Stimulated activated CD8-positive, alpha-beta memory T cell treated with anti-CD3 and anti-CD28 coated beads, Interleukin-12 subunit alpha, Interleukin-12 subunit beta, amount 100 ng/mL, for 24 hours (primary cell): ENCODE measurements at regions not wholly inside any gene's neighbourhood (a gene's known extent, or its start where the extent isn't known, plus 50 kb on each side); places are given as distances from the start of the nearest gene placed in this dataset.

ENCODE experiments used
- DNase-seq: peaks from one replicate; pipeline ENCODE4 v3.0.0-alpha.2; 2020; ENCODE audit errors: extremely low read depth

DNA sequence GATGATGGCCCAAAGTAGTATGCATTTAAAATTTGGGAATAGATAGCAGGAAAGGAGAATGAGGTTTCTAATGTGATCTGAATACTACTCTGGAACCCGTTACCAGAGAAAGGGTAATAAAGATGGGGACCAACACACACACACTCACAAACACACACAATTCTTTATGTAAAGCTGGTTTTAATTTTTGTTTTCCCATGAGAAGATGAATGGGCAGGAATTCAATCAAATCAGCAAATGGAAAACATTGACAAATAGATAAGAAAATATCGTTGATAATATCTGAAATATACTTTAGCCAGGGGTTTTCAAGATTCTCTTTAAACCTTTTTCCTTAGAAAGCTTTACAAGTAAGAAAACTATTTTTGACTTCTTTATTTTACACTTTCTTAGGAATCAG lies 303.0 kb downstream of the PRL start:
- no peak for DNase-seq

DNA sequence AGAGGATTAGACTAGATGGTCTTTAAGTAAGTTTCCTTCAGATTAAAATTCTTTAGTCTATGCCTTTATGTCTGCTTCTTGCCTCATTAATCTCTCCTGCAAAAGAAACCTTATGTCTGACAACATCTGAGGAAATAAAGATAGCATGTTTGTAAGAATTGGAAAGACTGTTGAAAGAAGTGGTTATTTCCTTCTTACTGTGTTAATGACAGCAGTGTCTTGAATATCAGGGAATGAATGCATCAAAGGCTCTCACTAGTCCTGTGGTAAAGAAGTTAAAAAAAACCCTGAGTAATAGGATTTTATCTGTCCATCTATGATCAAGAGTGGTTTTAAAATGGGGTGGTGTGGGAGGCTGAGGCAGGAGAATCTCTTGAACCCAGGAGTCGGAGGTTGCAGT lies 302.0 kb downstream of the PRL start:
- no peak for DNase-seq

DNA sequence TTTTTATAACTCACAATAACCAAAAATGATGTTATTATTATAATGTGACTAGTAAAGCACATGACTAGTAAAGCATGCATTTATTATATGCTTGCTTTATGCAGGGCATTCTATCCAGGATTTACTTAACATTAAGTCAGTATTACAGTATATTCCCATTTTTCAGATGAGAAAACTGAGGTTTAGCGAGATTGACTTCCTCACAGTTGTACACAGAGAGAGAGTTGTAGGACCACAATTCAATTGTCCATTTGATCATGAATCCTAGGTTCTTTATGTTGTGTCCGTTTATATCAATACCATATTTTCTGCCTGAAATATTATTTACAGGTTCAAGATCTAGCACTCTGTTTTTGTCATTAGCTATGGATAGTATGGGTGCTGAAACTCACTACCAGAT lies 301.5 kb downstream of the PRL start:
- no peak for DNase-seq

DNA sequence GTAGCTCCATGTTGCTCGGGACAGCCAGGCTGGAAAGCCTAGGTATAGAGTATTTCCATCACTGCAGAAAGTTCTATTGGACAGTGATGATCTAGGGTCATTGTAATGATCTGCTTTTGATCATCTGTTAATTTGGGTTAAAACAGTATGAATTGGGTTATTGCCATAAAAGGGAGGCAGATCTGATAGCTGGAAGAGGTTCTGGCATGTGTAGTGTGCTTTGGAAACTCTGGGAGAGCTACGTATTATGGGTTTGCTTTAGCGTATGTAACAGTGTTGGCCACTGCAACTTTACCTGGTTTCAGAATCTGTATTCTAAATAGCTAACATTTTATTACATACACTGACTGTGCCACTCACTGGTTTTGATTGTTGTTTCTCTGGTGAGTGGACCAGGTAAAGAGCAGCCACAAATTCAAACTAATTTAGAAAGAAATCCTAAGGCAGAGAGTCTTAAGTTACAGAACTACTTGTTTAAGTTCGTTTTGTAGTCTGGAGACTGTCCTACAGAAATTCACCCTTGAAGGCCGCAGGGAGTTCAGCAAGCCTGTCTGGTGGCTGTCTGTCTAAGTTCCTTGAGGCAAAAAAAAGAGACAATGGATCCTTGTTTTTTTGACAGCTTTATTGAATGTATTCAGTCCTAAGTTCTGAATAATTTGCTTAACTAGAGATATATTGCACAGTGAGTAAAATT lies 300.3 kb downstream of the PRL start:
- no peak for DNase-seq

DNA sequence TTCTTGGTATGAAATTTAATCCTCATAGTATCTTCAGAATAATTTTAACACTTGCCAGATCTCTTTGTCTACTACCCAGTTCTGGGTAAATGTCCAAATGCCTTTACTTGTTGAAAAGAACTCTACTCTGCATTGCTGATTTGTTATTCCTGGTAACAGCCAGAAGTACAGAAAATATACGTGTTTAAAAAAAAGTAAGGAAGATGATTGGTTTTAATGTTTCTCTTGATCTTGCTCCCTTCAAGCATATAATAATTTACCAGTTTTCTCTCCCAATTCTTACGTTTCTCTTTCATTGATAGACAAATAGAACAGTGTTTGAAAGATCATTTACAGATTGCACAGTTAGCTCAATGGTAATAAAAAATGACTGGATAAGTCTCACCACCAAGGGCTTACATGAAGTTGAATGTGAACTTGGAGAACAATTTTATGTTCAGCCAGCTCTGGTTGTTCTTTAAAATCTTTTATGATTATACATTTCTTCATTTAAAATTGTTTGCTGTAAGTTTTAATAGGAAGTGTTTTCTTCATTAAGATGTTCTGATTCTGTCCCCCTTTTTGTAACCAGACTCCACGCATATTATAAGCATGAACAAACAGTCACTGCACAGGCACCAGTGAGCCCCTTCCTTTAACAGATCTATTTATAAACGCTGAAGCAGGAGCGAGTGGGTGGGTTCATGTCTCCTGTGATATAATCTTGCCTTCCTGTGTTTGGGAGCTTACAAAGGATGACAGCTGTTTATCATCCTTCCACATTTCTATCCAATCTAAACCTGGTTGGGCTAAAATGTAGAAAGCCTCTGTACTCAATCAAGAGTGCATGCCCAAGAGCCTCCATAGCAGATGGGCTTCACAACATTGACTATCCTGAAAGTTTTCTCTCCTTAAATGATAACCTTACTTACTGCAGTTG lies 299.5 kb downstream of the PRL start:
- DNase-seq: no peak

DNA sequence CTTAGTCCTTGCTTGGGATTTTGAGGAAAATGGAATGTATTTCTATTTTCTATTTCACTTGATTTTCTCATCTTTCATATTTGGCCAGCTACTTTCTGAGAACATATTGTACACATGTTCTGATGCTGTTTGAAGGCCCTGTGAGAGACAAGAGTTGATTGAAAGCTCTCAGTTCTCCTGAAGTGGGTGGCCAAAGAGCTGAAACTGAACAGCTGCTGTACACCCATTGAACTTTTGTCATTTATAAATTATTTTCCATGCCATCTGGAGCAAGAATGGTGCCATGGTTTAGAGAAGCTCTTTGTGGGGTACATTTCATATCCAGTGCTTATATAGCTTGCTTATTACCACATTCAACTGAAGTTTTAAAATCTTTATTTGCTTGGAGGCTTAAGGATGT lies 298.3 kb downstream of the PRL start:
- no peak for DNase-seq

DNA sequence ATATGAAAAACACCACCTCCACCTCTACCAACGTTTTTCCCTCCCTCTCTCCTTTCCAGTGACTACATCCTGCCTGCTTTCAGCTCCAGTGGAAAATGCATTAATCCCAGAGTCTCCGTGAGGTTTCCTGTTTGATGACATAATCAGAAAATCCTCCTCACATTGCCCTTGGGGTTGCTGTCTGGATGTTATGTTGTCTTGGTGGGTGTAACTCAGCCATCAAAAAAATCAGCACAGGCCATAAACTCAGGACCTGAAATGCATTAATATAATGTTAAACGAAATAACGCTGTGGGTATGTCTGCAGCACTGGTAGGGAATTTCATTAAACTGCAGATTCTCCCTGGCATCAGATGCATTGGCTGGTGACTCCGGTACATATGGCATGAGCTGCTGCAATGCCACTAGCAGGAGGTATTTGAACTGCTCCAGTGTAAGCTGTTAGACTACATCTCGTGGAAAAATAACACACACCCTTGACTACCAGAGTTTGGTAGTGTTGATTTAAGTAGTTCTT lies 297.8 kb downstream of the PRL start:
- no peak for DNase-seq

DNA sequence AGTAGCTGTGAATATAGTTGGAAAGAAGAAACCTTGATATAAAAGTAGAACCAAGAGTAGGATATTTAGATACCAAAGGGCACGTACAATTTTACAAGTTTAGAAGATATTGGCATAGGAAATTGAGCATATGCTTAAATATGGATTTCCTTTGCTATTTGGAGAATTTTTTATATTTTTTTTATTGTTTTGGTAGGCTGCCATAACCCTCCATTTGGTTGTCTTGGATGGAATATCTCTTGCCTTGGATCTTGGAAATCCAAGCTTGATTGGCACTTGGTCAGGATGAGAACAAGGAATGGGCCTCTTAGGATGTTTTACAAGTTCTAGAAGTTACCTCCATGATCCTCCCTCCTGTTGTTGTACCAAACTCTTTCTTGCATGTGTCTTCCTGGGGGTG lies 297.1 kb downstream of the PRL start:
- DNase-seq: no peak

DNA sequence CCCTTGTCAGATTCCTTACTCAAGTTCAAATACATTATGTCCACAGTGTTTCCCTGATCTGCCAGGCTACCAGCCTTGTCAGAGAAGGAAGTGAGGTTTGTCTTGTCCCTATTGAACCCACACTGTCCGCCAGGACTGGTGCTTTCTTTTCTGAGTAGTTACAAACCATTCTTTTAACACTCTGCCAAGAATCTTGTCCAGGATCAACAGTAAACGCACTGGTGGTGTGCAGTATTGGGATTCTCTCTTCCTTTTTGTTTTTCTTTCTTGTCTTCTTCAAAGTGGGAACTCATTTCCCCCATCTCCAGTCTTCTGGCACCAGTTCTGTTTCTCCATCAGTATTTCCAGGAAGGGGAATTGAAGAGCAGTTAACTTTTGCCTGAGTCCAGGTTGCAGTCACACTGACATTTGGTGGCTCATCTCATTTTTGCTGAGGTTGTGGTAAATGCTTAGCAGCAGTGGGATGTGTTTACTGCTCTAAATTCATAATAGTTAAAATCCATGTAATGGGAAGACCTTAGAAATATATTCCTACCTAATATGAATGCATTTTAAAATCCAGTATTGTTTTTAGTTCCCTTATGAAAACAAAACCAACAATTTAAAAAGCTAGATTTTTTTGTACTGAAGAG lies 295.3 kb downstream of the PRL start:
- DNase-seq: no peak

DNA sequence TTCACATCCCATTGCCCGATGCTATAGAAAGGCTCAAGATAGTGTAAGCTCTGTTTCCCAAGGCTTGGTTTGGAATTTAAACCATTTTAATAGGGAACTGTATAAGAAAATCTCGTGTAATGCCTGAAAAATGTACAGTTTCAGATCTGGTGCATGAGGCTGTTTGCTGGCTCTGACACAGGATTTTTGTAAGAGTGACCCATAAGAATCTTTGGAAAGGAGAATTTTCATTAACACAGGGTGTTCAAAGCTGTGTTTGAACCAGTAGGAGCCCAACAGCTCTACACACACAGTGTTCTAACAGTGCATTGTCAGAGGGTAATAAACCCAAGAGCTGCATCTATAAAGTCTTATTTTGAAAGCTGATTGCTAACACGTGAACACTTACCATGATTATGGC lies 293.5 kb downstream of the PRL start:
- no peak for DNase-seq

DNA sequence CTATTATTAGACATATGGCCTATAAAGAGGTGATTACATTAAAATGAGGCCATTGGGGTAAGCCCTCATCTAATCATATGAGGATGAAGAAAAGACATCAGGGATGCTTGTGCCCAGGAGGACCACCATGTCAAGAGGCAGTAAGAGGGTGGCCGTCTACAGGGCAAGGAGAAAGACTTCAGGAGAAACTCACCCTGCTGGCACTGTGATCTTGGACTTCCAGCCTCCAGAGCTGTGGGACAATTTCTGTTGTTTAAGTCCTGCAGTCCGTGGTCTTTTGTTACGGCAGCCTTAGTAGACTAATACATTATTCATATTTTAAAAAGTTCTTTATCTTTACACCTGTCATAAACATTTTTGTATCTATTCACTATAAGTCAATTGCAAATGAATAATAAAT lies 290.0 kb downstream of the PRL start:
- no peak for DNase-seq

DNA sequence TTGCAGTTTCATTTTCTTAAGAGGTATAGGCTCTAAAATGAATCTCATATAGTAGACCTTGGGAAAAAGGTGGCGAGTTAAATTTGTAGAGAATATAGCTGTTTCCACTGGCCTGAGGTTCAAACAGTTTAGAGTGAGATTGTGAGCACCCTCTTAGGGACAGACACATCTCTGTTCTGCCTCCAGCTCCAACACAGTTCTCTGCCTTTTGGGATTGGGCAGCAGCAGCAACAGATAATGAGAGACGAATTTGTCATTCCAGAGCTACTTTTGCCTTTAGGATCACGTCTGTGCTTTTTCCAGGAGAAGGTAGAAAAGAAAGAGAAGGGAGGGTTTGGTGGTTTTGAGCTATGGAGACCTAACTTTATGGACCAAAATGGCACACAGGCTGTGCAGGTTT lies 289.4 kb downstream of the PRL start:
- no peak for DNase-seq

DNA sequence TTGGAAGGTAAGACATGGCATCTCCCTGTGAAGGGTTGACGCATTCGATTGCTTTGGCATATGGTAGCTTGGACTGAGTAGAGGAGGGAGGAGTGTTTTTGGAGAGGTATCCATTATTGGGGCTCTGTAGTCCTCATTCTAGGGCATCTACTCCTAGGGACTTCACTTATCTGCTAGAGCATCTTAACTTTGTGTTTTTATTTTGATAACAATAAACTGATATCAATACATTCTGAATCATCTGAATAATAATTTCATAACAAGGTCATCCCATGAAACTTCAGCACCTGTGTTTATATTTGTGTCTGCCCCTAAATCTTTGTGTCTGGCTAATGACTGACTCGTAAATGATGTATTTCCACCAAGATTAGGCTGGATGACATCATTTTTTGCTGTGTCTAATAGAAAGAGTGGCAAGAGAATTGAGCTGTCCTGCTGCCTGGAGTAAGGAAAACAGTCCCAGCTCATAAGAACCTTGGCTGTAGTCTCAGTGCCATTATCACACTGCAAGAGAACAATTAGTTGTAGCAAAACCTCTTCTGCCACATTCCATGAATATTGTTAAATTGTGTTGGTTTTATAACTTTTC lies 288.5 kb downstream of the PRL start:
- DNase-seq: no peak

DNA sequence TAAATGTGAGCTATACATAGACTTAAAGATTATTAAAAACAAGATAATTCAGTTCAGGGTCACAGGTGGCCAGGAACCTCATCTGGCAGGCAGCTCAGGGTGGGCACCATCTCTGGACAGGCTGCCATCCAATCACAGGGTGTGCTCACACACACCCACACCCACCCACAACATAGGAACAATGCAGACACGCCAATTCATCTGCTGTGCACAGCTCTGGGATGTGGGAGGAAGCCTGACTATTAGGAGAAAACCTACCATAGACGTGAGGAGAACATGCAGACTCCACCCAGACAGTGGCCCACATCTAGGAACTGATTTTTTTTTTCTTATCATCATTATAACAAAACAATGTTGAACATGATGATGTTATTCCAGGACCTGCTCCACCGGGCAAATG lies 286.7 kb downstream of the PRL start:
- no peak for DNase-seq

DNA sequence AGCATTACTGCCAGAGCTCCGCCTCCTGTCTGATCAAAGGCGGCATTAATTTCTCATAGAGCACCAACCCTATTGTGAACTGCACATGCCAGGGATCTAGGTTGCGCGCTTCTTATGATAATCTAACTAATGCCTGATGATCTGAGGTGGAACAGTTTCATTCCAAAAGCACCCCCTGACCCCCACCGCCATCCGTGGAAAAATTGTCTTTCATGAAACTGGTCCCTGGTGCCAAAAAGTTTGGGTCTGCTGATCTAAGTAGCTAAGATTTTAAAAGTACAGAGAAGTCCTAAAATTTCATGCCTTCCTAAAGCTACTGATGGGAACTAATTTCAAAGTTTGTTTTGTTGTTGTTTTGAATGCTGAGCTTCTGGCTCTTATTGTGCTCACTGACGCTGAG lies 281.6 kb downstream of the PRL start:
- no peak for DNase-seq

DNA sequence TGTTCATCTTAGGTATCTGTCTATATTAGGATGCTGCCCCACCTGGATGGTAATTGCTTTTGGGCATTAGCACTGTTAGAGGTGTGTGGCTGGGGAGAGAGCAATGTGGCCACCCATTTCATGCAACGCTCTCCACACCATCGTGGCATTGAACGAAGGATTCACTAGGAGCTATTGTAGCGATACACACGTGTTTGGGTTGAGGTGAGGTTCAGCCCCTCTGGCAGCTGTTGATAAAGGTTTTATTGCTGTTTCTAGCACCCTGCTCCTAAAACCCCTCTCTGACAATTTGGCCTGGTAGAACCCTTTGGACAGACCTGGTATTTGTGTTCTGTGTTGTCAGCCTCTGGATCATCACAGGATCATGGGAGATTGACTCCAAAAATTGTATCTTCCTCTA lies 280.9 kb downstream of the PRL start:
- DNase-seq: no peak

DNA sequence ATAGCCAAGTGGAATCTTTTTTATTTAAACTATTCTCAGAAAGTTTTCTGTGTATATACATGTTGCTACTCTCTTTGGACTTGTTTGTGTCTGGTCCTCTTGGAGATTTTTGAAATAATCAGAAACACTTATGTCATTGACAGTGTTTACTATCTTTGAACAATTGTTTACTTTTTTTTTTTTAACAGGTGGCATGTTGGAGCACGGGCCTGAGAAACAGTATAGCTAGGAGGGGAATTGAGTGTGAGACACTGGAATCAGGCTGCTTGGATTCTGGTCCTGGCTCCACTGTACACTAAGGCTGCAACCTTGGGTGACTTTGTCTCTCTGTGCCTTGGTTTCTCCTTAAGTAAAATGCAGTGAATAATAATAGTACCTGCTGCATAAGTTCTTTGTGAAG lies 279.6 kb downstream of the PRL start:
- DNase-seq: no peak

DNA sequence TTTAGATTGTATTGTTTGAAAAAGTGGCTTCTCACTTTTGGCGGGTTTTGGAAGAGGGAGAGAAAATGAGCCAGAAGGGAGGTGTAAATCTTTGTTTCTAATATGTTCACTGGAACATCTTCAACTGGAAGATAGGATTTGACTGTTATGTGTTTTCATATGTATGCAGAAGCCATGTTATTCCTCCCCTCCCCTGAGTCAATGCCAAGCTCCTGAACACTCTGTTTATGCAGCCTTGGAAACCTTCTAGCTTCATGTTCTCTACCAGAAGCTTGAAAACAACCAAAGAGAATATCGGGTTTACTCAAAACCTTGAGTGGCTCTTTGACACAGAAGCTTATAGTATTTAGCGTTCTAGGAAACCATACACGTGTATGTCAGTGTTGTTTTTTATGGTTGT lies 279.1 kb downstream of the PRL start:
- DNase-seq: no peak

DNA sequence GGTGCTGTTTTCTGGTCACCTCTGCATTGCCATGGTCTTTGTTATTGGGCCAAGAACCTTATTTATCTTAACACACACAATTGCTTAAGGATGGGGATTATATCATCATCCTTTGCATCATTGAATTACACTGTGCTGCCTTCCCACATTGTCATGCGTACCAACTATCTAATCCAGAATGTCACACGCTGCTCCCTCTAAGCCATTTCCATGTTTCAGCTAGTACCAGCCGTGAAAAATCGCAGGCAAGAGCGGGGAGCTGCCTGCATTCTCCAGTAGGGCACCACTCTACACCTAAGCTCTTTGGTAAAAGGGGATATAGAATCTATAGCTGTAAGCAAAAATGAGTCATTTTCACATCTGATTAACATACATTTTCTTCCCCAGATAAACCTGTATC lies 277.0 kb downstream of the PRL start:
- no peak for DNase-seq

DNA sequence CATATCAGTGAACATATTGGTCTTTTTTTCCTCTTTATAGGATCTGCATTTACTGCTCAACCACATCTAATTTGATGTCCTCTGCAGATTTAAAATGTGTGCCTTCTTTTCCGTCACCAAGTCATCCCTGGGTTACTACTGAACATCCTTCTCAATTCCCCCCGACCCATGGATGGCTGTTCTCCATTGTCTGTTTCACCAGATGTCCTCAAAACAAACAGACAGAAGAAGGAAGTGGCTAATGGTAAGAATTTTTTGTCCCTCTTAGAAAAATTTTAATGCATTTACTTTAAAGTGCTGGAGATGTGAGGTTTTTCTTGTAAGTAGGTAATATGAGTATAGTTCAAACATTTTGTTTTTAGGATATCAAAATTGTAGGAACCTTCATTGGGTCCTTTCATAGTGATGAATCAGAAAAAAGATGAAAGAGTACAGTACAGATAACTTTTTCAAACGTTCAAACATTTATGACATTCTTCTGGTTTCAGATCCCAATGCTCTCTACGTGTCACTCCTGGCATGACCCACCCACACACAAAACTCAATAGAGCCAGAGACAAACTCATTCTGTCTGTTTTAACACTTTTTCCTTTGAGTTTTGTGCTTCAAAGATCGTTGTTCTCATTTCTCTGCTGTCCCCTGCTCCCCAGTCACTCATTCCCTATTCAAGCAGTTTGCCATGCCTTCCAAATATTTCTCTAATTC lies 276.4 kb downstream of the PRL start:
- no peak for DNase-seq

DNA sequence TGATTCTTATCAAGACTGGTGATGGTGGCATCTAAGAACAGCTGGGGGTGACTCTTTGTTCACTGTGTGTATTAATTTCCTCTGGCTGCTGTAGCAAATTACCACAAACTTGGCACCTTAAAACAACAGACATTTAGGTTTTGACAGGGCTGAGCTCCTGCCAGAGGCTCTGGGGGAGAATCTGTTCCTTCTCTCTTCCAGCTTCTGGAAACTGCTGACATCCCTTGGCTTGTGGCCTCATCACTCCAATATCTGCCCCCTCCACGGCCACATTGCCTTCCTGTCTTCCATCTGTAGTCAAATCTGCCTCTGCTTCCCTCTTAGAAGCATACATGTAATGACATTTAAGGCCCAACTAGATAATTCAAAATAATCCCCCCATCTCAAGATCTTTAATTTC lies 274.9 kb downstream of the PRL start:
- DNase-seq: no peak

DNA sequence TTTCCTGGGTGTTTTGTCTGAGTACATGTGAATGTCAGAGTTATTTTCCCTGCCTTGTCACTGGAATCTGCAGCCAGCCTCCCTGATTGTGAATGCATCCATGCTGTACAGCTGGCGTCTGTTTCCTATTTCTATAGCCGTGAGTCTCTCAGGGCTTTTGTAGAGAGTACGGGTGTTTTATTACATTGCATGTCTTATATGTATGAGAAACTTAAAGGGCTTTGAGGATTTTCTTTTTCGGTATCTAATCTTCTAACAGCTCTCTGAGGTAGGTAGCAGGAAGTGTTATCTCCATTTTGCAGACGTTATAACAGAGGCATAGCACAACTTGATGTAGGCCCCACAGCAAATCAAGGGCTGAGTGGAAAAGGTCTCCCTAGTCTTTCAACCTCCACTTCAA lies 272.9 kb downstream of the PRL start:
- no peak for DNase-seq
